ENCODE measurements at regions not wholly inside any gene's neighbourhood (a gene's known extent, or its start where the extent isn't known, plus 50 kb on each side); places are given as distances from the start of the nearest gene placed in this dataset.
"Not testable (repeated sequence)": the region's sequence is repeated elsewhere in the genome, so short reads cannot be mapped to it uniquely, and the experiment has no call there.

- not testable (repeated sequence) for DNase-seq (ENCODE audit: low read depth in 2 of 2)
Observed at GRCh38 chr11:45387885-45388284, 101.7 kb upstream of the SYT13 start.

- DNase-seq (ENCODE audit: low read depth in 2 of 2) = no peak
Observed at GRCh38 chr11:45386972-45387371, 100.8 kb upstream of the SYT13 start.

- DNase-seq (ENCODE audit: low read depth in 2 of 2) = no peak
Observed at GRCh38 chr11:45385844-45386243, 99.7 kb upstream of the SYT13 start.

- no peak for DNase-seq (ENCODE audit: low read depth in 2 of 2)
Observed at GRCh38 chr11:45385423-45385822, 99.3 kb upstream of the SYT13 start.

- no peak for DNase-seq (ENCODE audit: low read depth in 2 of 2)
Observed at GRCh38 chr11:45384711-45385241, 98.6 kb upstream of the SYT13 start.

- no peak for DNase-seq (ENCODE audit: low read depth in 2 of 2)
Observed at GRCh38 chr11:45384016-45384415, 97.9 kb upstream of the SYT13 start.

- DNase-seq (ENCODE audit: low read depth in 2 of 2) = no peak
Observed at GRCh38 chr11:45383224-45383623, 97.1 kb upstream of the SYT13 start.

- DNase-seq (ENCODE audit: low read depth in 2 of 2) = no peak
Observed at GRCh38 chr11:45382133-45382878, 96.2 kb upstream of the SYT13 start.

- DNase-seq (ENCODE audit: low read depth in 2 of 2) = no peak
Observed at GRCh38 chr11:45379162-45379863, 93.2 kb upstream of the SYT13 start.

GRCh38 chr11:45378516-45378915 lies 92.4 kb upstream of the SYT13 start:
- no peak for DNase-seq (ENCODE audit: low read depth in 2 of 2)

GRCh38 chr11:45374653-45375059 lies 88.5 kb upstream of the SYT13 start:
- peak in 1 of 2 donors; percentile 48 for DNase-seq (ENCODE audit: low read depth in 2 of 2)

- no peak for DNase-seq (ENCODE audit: low read depth in 2 of 2)
Observed at GRCh38 chr11:45374130-45374529, 88.0 kb upstream of the SYT13 start.

GRCh38 chr11:45373506-45374035 lies 87.4 kb upstream of the SYT13 start:
- no peak for DNase-seq (ENCODE audit: low read depth in 2 of 2)

GRCh38 chr11:45372414-45372813 lies 86.3 kb upstream of the SYT13 start:
- DNase-seq (ENCODE audit: low read depth in 2 of 2) = not testable (repeated sequence)

- peak; percentile 27 to 66 for DNase-seq (ENCODE audit: low read depth in 2 of 2)
Observed at GRCh38 chr11:45371251-45372115, 85.3 kb upstream of the SYT13 start.

- no peak for DNase-seq (ENCODE audit: low read depth in 2 of 2)
Observed at GRCh38 chr11:45369313-45369712, 83.2 kb upstream of the SYT13 start.

- no peak for DNase-seq (ENCODE audit: low read depth in 2 of 2)
Observed at GRCh38 chr11:45368697-45369096, 82.6 kb upstream of the SYT13 start.

- DNase-seq (ENCODE audit: low read depth in 2 of 2) = no peak
Observed at GRCh38 chr11:45366619-45367190, 80.6 kb upstream of the SYT13 start.

- DNase-seq (ENCODE audit: low read depth in 2 of 2) = no peak
Observed at GRCh38 chr11:45365961-45366618, 79.9 kb upstream of the SYT13 start.

GRCh38 chr11:45362636-45363035 lies 76.5 kb upstream of the SYT13 start:
- no peak for DNase-seq (ENCODE audit: low read depth in 2 of 2)

GRCh38 chr11:45361551-45361950 lies 75.4 kb upstream of the SYT13 start:
- DNase-seq (ENCODE audit: low read depth in 2 of 2) = no peak
